SK-N-SH (cell line): ENCODE measurements at regions not wholly inside any gene's neighbourhood (a gene's known extent, or its start where the extent isn't known, plus 50 kb on each side); places are given as distances from the start of the nearest gene placed in this dataset.

Experiments
- EP300 ChIP-seq, 2 experiments: IDR thresholded peaks; 2 replicates each; pipeline versions ENCODE4 v1.4.0 to v1.6.1; 2012; ENCODE audit warnings: borderline replicate concordance in 1 of 2, low read depth in 1 of 2, low read length in 1 of 2
- TAF1 ChIP-seq: IDR thresholded peaks from 2 replicates; pipeline ENCODE4 v1.6.1; 2012; ENCODE audit warnings: low read depth, mild to moderate bottlenecking, low read length, moderate library complexity, borderline replicate concordance
- USF2 ChIP-seq: fragments of 150-350 bp; IDR thresholded peaks from 2 replicates; pipeline ENCODE4 v1.6.1; 2017; ENCODE audit warnings: antibody characterized with exemption, low read length, low read depth, borderline replicate concordance
- TF ChIP-seq, protein P1 (sequence below): fragments of 200-600 bp; sonication (generic); IDR thresholded peaks from 2 replicates; pipeline ENCODE4 v1.6.1; 2017; ENCODE audit warnings: antibody characterized with exemption, mild to moderate bottlenecking, moderate library complexity
- TF ChIP-seq, protein P2 (sequence below): IDR thresholded peaks from 2 replicates; pipeline ENCODE4 v1.6.1; 2012; ENCODE audit warnings: mild to moderate bottlenecking, low read depth, low read length, moderate library complexity
- TF ChIP-seq, protein P3 (sequence below): fragments of 150-350 bp; IDR thresholded peaks from 2 replicates; pipeline ENCODE4 v1.6.1; 2016; ENCODE audit warnings: mild to moderate bottlenecking, low read depth, low read length

DNA sequence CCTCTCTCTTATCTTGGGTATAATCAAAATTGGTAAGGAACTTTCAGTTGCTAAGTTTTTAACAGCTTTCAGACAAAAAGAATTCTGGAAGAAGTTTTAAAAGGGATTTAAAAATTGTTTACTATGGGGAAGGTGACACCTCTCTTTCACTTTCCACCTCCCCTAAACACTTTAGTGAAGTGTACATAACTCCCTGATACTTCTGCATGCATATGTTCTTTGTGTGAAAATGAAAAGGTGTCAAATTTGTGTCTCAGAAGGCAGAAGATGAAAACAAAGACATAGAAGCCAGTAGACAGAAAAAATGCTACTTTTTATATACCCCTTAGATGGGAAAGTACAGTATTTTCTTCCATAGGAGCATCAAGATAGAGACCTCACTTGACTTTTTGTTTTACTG is 117.8 kb downstream of the TMEM26 start:
- TF ChIP-seq, protein P1, sequence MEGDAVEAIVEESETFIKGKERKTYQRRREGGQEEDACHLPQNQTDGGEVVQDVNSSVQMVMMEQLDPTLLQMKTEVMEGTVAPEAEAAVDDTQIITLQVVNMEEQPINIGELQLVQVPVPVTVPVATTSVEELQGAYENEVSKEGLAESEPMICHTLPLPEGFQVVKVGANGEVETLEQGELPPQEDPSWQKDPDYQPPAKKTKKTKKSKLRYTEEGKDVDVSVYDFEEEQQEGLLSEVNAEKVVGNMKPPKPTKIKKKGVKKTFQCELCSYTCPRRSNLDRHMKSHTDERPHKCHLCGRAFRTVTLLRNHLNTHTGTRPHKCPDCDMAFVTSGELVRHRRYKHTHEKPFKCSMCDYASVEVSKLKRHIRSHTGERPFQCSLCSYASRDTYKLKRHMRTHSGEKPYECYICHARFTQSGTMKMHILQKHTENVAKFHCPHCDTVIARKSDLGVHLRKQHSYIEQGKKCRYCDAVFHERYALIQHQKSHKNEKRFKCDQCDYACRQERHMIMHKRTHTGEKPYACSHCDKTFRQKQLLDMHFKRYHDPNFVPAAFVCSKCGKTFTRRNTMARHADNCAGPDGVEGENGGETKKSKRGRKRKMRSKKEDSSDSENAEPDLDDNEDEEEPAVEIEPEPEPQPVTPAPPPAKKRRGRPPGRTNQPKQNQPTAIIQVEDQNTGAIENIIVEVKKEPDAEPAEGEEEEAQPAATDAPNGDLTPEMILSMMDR = no peak
- no peak for TF ChIP-seq TAF1
- TF ChIP-seq, protein P2, sequence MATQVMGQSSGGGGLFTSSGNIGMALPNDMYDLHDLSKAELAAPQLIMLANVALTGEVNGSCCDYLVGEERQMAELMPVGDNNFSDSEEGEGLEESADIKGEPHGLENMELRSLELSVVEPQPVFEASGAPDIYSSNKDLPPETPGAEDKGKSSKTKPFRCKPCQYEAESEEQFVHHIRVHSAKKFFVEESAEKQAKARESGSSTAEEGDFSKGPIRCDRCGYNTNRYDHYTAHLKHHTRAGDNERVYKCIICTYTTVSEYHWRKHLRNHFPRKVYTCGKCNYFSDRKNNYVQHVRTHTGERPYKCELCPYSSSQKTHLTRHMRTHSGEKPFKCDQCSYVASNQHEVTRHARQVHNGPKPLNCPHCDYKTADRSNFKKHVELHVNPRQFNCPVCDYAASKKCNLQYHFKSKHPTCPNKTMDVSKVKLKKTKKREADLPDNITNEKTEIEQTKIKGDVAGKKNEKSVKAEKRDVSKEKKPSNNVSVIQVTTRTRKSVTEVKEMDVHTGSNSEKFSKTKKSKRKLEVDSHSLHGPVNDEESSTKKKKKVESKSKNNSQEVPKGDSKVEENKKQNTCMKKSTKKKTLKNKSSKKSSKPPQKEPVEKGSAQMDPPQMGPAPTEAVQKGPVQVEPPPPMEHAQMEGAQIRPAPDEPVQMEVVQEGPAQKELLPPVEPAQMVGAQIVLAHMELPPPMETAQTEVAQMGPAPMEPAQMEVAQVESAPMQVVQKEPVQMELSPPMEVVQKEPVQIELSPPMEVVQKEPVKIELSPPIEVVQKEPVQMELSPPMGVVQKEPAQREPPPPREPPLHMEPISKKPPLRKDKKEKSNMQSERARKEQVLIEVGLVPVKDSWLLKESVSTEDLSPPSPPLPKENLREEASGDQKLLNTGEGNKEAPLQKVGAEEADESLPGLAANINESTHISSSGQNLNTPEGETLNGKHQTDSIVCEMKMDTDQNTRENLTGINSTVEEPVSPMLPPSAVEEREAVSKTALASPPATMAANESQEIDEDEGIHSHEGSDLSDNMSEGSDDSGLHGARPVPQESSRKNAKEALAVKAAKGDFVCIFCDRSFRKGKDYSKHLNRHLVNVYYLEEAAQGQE = no peak
- TF ChIP-seq, protein P3, sequence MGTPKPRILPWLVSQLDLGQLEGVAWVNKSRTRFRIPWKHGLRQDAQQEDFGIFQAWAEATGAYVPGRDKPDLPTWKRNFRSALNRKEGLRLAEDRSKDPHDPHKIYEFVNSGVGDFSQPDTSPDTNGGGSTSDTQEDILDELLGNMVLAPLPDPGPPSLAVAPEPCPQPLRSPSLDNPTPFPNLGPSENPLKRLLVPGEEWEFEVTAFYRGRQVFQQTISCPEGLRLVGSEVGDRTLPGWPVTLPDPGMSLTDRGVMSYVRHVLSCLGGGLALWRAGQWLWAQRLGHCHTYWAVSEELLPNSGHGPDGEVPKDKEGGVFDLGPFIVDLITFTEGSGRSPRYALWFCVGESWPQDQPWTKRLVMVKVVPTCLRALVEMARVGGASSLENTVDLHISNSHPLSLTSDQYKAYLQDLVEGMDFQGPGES = no peak
- TF ChIP-seq USF2 = no peak
- no peak for TF ChIP-seq EP300 (IDR thresholded peaks at IDR 0.05; ENCODE audit: borderline replicate concordance in 1 of 2, low read depth in 1 of 2, low read length in 1 of 2)
